OCI-LY3 (cell line): ENCODE measurements at regions not wholly inside any gene's neighbourhood (a gene's known extent, or its start where the extent isn't known, plus 50 kb on each side); places are given as distances from the start of the nearest gene placed in this dataset.

ENCODE experiments used
- H2AFZ ChIP-seq: fragments of 200-600, 300-600 bp; shearing (Covaris generic); 2 replicates; pipeline ENCODE4 v1.6.0; 2014; ENCODE audit warnings: antibody characterized with exemption, low read depth, low read length
- H3K27ac ChIP-seq: fragments of 200-600, 300-600 bp; sonication (generic); 2 replicates; pipeline ENCODE4 v1.5.1; 2014; ENCODE audit warnings: mild to moderate bottlenecking, low read length, moderate library complexity, mixed read lengths
- H3K27me3 ChIP-seq: fragments of 200-600, 300-600 bp; sonication (generic); 2 replicates; pipeline ENCODE4 v1.6.1; 2014; ENCODE audit warnings: low read depth, low read length, mixed read lengths
- H3K36me3 ChIP-seq: fragments of 200-600, 300-600 bp; sonication (generic); replicated peaks from 2 replicates; pipeline ENCODE3; 2014; ENCODE audit warnings: low read depth, low read length, mixed read lengths
- H3K4me1 ChIP-seq: fragments of 300-600, 200-600 bp; sonication (generic); 2 replicates; pipeline ENCODE4 v1.6.1; 2014; ENCODE audit warnings: low read length, mixed read lengths
- H3K4me2 ChIP-seq: fragments of 200-600, 300-600 bp; sonication (generic); 2 replicates; pipeline ENCODE4 v1.6.1; 2014; ENCODE audit warnings: low read length, mixed read lengths
- H3K4me3 ChIP-seq: fragments of 300-600, 200-600 bp; sonication (generic); 2 replicates; pipeline ENCODE4 v1.5.1; 2014; ENCODE audit warnings: antibody characterized with exemption, mild to moderate bottlenecking, low read length, moderate library complexity
- H3K79me2 ChIP-seq: fragments of 300-600, 200-600 bp; shearing (Covaris generic); 2 replicates; pipeline ENCODE4 v1.6.1; 2014; ENCODE audit warnings: mild to moderate bottlenecking, low read length, mixed read lengths
- H3K9ac ChIP-seq: fragments of 300-600, 200-600 bp; shearing (Covaris generic); 2 replicates; pipeline ENCODE4 v1.6.0; 2014; ENCODE audit warnings: mild to moderate bottlenecking, low read length, moderate library complexity
- H3K9me3 ChIP-seq: fragments of 200-600, 300-600 bp; shearing (Covaris generic); 2 replicates; pipeline ENCODE4 v1.6.1; 2014; ENCODE audit warnings: low read length, mixed read lengths; ENCODE audit not compliant: insufficient read depth
- H4K20me1 ChIP-seq: fragments of 200-600, 300-600 bp; sonication (generic); 2 replicates; pipeline ENCODE4 v1.6.1; 2016; ENCODE audit warnings: low read length, mixed read lengths; ENCODE audit not compliant: insufficient read depth
- EZH2phosphoT487 ChIP-seq: fragments of 200-600 bp; shearing (Covaris generic); IDR thresholded peaks from 2 replicates; pipeline ENCODE4 v1.6.1; 2018; ENCODE audit warnings: antibody characterized with exemption, mixed run types, low read depth
- TF ChIP-seq, protein P1 (sequence below): fragments of 200-600, 300-600 bp; sonication (generic); IDR thresholded peaks from 2 replicates; pipeline ENCODE4 v1.5.1; 2014; ENCODE audit warnings: antibody characterized with exemption, low read length, low read depth

DNA sequence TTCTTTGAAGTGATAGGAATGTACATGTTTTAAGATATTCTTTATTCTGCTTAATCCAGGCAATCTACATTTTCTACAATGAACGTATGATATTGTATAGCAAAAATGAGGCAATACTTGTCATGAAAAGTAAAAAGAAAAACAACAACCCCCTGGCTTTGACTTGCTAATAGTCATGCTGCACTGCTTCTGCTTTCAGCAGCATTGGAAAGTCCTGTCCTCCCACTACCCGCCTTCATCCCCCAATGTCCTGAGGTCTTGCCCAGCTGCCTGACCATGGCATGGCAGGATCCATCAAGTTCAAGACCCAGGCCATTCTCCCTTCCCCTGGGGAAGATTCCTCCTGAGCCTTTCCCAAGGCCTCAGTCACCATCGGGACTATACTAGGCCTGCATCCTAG lies 156.5 kb downstream of the SH3BGRL2 start:
- Histone ChIP-seq H3K4me2 (no peak overlapping the region), H3K27me3 (no peaks in the 10 kb centered on the region), H4K20me1 (no peaks in the 10 kb centered on the region), H3K27ac (no peak overlapping the region), H3K4me1 (peaks cover 6% of the 10 kb centered on the region; the same call in 1 of the 2 replicates), H2AFZ (no peak overlapping the region), H3K79me2 (no peaks in the 10 kb centered on the region), H3K9me3 (no peaks in the 10 kb centered on the region), H3K4me3 (no peak overlapping the region), H3K36me3 (no peaks in the 10 kb centered on the region), H3K9ac (no peak overlapping the region)
- TF ChIP-seq EZH2phosphoT487: no peak
- TF ChIP-seq, protein P1, sequence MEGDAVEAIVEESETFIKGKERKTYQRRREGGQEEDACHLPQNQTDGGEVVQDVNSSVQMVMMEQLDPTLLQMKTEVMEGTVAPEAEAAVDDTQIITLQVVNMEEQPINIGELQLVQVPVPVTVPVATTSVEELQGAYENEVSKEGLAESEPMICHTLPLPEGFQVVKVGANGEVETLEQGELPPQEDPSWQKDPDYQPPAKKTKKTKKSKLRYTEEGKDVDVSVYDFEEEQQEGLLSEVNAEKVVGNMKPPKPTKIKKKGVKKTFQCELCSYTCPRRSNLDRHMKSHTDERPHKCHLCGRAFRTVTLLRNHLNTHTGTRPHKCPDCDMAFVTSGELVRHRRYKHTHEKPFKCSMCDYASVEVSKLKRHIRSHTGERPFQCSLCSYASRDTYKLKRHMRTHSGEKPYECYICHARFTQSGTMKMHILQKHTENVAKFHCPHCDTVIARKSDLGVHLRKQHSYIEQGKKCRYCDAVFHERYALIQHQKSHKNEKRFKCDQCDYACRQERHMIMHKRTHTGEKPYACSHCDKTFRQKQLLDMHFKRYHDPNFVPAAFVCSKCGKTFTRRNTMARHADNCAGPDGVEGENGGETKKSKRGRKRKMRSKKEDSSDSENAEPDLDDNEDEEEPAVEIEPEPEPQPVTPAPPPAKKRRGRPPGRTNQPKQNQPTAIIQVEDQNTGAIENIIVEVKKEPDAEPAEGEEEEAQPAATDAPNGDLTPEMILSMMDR: no peak

DNA sequence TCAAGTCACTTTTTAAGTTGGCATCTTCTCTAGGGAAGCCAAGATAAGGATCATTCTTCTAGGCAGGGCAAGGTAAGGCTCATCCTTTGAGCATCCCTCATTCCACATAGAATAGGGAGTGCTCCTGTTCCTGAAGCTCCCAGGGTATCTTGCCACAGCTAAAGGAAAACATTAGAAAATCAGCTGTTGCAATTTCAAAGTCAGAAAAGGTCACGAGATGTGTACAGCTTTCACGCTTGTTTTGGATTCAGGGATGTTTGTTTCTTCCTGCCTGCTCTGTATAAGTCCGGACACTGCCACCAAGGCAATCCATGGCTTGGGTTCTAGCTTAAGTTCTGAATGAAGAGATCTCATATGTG lies 153.2 kb downstream of the SH3BGRL2 start:
- H3K9me3 ChIP-seq: no peaks in the 10 kb centered on the region
- no peak overlapping the region for H3K27ac ChIP-seq
- no peak overlapping the region for H3K4me2 ChIP-seq
- no peaks in the 10 kb centered on the region for H3K27me3 ChIP-seq
- TF ChIP-seq, protein P1: no peak
- no peak for TF ChIP-seq EZH2phosphoT487
- no peak overlapping the region for H3K4me3 ChIP-seq
- no peaks in the 10 kb centered on the region for H3K36me3 ChIP-seq
- no peaks in the 10 kb centered on the region for H3K79me2 ChIP-seq
- no peak overlapping the region for H3K9ac ChIP-seq
- H3K4me1 ChIP-seq: peaks cover 10% of the 10 kb centered on the region
- H4K20me1 ChIP-seq: no peaks in the 10 kb centered on the region
- no peak overlapping the region for H2AFZ ChIP-seq

DNA sequence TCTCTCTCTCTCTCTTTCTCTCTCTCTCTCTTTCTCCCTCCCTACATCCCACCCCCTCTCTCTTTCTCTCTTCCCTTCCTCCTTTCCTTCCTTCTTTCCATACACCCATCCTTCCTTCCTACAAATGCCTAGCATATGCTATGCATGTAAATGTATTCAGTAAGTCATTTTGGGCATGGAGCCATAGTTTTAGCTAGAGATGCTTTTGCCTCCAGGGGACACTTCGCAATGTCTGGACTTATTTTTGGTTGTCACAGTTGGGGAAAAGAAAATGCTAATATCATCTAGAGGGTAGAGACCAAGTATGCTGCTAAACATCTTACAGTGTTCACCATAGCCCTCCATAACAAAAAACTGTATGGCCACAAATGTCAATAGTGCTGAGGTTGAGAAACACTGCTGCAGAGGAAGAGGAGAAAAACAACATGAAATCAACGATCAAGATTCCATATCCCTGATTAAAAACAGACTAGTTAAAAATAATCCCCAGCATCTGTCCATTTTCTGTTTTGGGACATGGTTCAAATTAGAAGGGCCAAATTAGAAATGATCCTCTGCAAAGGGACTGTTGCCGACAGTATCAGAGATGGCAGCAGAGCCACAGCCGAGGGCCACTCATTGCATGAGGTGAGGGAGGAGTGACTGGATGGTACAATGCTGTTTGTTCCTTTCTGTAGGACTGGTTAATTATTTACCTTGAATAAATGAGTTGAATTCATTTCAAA lies 152.7 kb downstream of the SH3BGRL2 start:
- H3K4me3 ChIP-seq: no peak overlapping the region
- H4K20me1 ChIP-seq: no peaks in the 10 kb centered on the region
- H3K9me3 ChIP-seq: no peaks in the 10 kb centered on the region
- H3K79me2 ChIP-seq: no peaks in the 10 kb centered on the region
- H3K27me3 ChIP-seq: no peaks in the 10 kb centered on the region
- no peak overlapping the region for H3K4me2 ChIP-seq
- H3K27ac ChIP-seq: no peak overlapping the region
- no peak for TF ChIP-seq EZH2phosphoT487
- TF ChIP-seq, protein P1: no peak
- H3K4me1 ChIP-seq: peaks cover 15% of the 10 kb centered on the region
- no peak overlapping the region for H2AFZ ChIP-seq
- no peaks in the 10 kb centered on the region for H3K36me3 ChIP-seq
- no peak overlapping the region for H3K9ac ChIP-seq

DNA sequence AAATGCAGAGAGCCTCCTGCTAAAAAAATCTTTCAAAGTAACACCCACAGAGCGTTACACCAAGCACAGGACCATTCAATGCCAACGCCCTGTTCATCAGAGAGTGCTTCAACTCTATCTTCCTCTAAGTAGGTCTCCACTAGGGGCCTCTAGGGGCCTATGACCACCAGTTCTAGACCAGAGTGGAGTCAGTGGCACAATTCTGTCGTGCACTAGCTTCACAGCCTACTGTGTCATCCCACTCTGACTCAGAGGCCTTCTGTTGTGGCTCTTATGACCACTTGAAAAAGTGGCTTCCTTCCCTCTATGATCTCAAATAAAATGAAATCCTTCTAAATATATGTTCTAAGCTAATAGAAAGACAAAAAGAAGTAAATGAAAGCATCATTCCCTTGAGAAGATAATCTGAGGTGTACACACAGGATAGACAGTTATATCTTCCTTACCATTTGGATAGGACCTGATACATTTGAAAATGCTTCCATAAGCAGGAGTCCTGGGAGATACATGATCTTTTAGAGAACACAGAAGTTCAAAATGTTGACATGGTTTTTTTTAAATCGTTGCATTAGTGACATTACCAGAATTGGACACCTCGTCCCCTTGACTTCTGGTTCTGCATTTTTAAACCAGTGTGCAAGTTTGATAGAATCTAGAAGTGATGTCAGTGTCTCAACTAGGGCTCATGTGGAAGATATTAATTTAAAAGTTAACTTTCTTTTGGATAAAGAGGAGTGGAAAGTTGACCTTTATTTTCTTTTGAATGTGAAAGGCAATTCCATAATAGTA lies 151.9 kb downstream of the SH3BGRL2 start:
- Histone ChIP-seq H3K4me1 (peaks cover 22% of the 10 kb centered on the region), H3K36me3 (no peaks in the 10 kb centered on the region), H3K79me2 (no peaks in the 10 kb centered on the region), H3K4me3 (no peak overlapping the region), H3K27ac (no peak overlapping the region), H3K9me3 (no peaks in the 10 kb centered on the region), H3K27me3 (no peaks in the 10 kb centered on the region), H4K20me1 (no peaks in the 10 kb centered on the region), H3K4me2 (no peak overlapping the region), H3K9ac (no peak overlapping the region), H2AFZ (no peak overlapping the region)
- no peak for TF ChIP-seq EZH2phosphoT487
- TF ChIP-seq, protein P1: no peak
